ENCODE measurements at regions not wholly inside any gene's neighbourhood (a gene's known extent, or its start where the extent isn't known, plus 50 kb on each side); places are given as distances from the start of the nearest gene placed in this dataset.

- FAIRE-seq (no peak), DNase-seq (ENCODE audit: insufficient read length, low spot score) (no peak)
These were observed 92.5 kb upstream of the MLIP start for GRCh38 chr6:54018722-54019121.

GRCh38 chr6:54019860-54020259, 91.4 kb upstream of the MLIP start:
- FAIRE-seq: no peak
- no peak for DNase-seq (ENCODE audit: insufficient read length, low spot score)
- TF ChIP-seq SPI1 (IDR thresholded peaks at IDR 0.05; ENCODE audit: low read depth, low read length) (no peak), TAF1 (IDR thresholded peaks at IDR 0.05; ENCODE audit: low read depth, low read length) (no peak), POU2F2 (IDR thresholded peaks at IDR 0.05; ENCODE audit: low read depth, low read length) (no peak), POLR2AphosphoS5 (IDR thresholded peaks at IDR 0.05; ENCODE audit: low read depth, low read length) (no peak), PAX5 (IDR thresholded peaks at IDR 0.05; ENCODE audit: insufficient read depth, low read length, severe bottlenecking) (no peak), POLR2A (IDR thresholded peaks at IDR 0.05; ENCODE audit: low read depth, low read length) (no peak)

More at GRCh38 chr6:54018722-54019121, 92.5 kb upstream of the MLIP start:
- TF ChIP-seq SPI1 (IDR thresholded peaks at IDR 0.05; ENCODE audit: low read depth, low read length) (no peak), POLR2AphosphoS5 (IDR thresholded peaks at IDR 0.05; ENCODE audit: low read depth, low read length) (no peak), TAF1 (IDR thresholded peaks at IDR 0.05; ENCODE audit: low read depth, low read length) (no peak), PAX5 (IDR thresholded peaks at IDR 0.05; ENCODE audit: insufficient read depth, low read length, severe bottlenecking) (no peak)

- no peak for DNase-seq (ENCODE audit: insufficient read length, low spot score)
- FAIRE-seq: no peak
- TF ChIP-seq POLR2A (IDR thresholded peaks at IDR 0.05; ENCODE audit: low read depth, low read length) (no peak), POLR2AphosphoS5 (IDR thresholded peaks at IDR 0.05; ENCODE audit: low read depth, low read length) (no peak)
These were observed 90.9 kb upstream of the MLIP start for GRCh38 chr6:54020334-54020733.

- no peak for FAIRE-seq
- DNase-seq (ENCODE audit: insufficient read length, low spot score): no peak
- no peak for TF ChIP-seq POLR2AphosphoS5 (IDR thresholded peaks at IDR 0.05; ENCODE audit: low read depth, low read length)
- TF ChIP-seq SPI1 (IDR thresholded peaks at IDR 0.05; ENCODE audit: low read depth, low read length): no peak
- TF ChIP-seq TAF1 (IDR thresholded peaks at IDR 0.05; ENCODE audit: low read depth, low read length): no peak
- TF ChIP-seq PAX5 (IDR thresholded peaks at IDR 0.05; ENCODE audit: insufficient read depth, low read length, severe bottlenecking): no peak
- no peak for TF ChIP-seq POLR2A (IDR thresholded peaks at IDR 0.05; ENCODE audit: low read depth, low read length)
- no peak for TF ChIP-seq POU2F2 (IDR thresholded peaks at IDR 0.05; ENCODE audit: low read depth, low read length)
These were observed 84.4 kb upstream of the MLIP start for GRCh38 chr6:54026652-54027400.

GRCh38 chr6:54028170-54028569, 83.1 kb upstream of the MLIP start:
- no peak for FAIRE-seq
- TF ChIP-seq POU2F2 (IDR thresholded peaks at IDR 0.05; ENCODE audit: low read depth, low read length): no peak
- TF ChIP-seq POLR2AphosphoS5 (IDR thresholded peaks at IDR 0.05; ENCODE audit: low read depth, low read length): no peak
- TF ChIP-seq PAX5 (IDR thresholded peaks at IDR 0.05; ENCODE audit: insufficient read depth, low read length, severe bottlenecking): no peak
- TF ChIP-seq SPI1 (IDR thresholded peaks at IDR 0.05; ENCODE audit: low read depth, low read length): no peak
- no peak for TF ChIP-seq TAF1 (IDR thresholded peaks at IDR 0.05; ENCODE audit: low read depth, low read length)
- no peak for TF ChIP-seq POLR2A (IDR thresholded peaks at IDR 0.05; ENCODE audit: low read depth, low read length)
- no peak for DNase-seq (ENCODE audit: insufficient read length, low spot score)

GRCh38 chr6:54029187-54029586, 82.1 kb upstream of the MLIP start:
- DNase-seq (ENCODE audit: insufficient read length, low spot score): no peak
- TF ChIP-seq POLR2AphosphoS5 (IDR thresholded peaks at IDR 0.05; ENCODE audit: low read depth, low read length) (no peak), TAF1 (IDR thresholded peaks at IDR 0.05; ENCODE audit: low read depth, low read length) (no peak), POU2F2 (IDR thresholded peaks at IDR 0.05; ENCODE audit: low read depth, low read length) (no peak), POLR2A (IDR thresholded peaks at IDR 0.05; ENCODE audit: low read depth, low read length) (no peak), SPI1 (IDR thresholded peaks at IDR 0.05; ENCODE audit: low read depth, low read length) (no peak)
- FAIRE-seq: no peak

GRCh38 chr6:54031169-54031568, 80.1 kb upstream of the MLIP start:
- no peak for TF ChIP-seq POLR2AphosphoS5 (IDR thresholded peaks at IDR 0.05; ENCODE audit: low read depth, low read length)
- TF ChIP-seq POU2F2 (IDR thresholded peaks at IDR 0.05; ENCODE audit: low read depth, low read length): no peak
- TF ChIP-seq TAF1 (IDR thresholded peaks at IDR 0.05; ENCODE audit: low read depth, low read length): no peak
- no peak for TF ChIP-seq POLR2A (IDR thresholded peaks at IDR 0.05; ENCODE audit: low read depth, low read length)
- TF ChIP-seq SPI1 (IDR thresholded peaks at IDR 0.05; ENCODE audit: low read depth, low read length): no peak
- TF ChIP-seq PAX5 (IDR thresholded peaks at IDR 0.05; ENCODE audit: insufficient read depth, low read length, severe bottlenecking): no peak

GRCh38 chr6:54037277-54037779, 73.9 kb upstream of the MLIP start:
- TF ChIP-seq POU2F2 (IDR thresholded peaks at IDR 0.05; ENCODE audit: low read depth, low read length) (no peak), PAX5 (IDR thresholded peaks at IDR 0.05; ENCODE audit: insufficient read depth, low read length, severe bottlenecking) (no peak), POLR2A (IDR thresholded peaks at IDR 0.05; ENCODE audit: low read depth, low read length) (no peak), SPI1 (IDR thresholded peaks at IDR 0.05; ENCODE audit: low read depth, low read length) (no peak), TAF1 (IDR thresholded peaks at IDR 0.05; ENCODE audit: low read depth, low read length) (no peak), POLR2AphosphoS5 (IDR thresholded peaks at IDR 0.05; ENCODE audit: low read depth, low read length) (no peak)
- FAIRE-seq: no peak
- no peak for DNase-seq (ENCODE audit: insufficient read length, low spot score)

More at GRCh38 chr6:54031169-54031568, 80.1 kb upstream of the MLIP start:
- no peak for DNase-seq (ENCODE audit: insufficient read length, low spot score)
- no peak for FAIRE-seq

GRCh38 chr6:54040545-54040944, 70.7 kb upstream of the MLIP start:
- TF ChIP-seq PAX5 (IDR thresholded peaks at IDR 0.05; ENCODE audit: insufficient read depth, low read length, severe bottlenecking): no peak
- no peak for TF ChIP-seq POLR2A (IDR thresholded peaks at IDR 0.05; ENCODE audit: low read depth, low read length)
- no peak for TF ChIP-seq SPI1 (IDR thresholded peaks at IDR 0.05; ENCODE audit: low read depth, low read length)
- TF ChIP-seq POU2F2 (IDR thresholded peaks at IDR 0.05; ENCODE audit: low read depth, low read length): no peak
- TF ChIP-seq TAF1 (IDR thresholded peaks at IDR 0.05; ENCODE audit: low read depth, low read length): no peak
- TF ChIP-seq POLR2AphosphoS5 (IDR thresholded peaks at IDR 0.05; ENCODE audit: low read depth, low read length): no peak
- FAIRE-seq: peak; percentile 40
- DNase-seq (ENCODE audit: insufficient read length, low spot score): no peak

- TF ChIP-seq POLR2A (IDR thresholded peaks at IDR 0.05; ENCODE audit: low read depth, low read length) (no peak), POU2F2 (IDR thresholded peaks at IDR 0.05; ENCODE audit: low read depth, low read length) (no peak), POLR2AphosphoS5 (IDR thresholded peaks at IDR 0.05; ENCODE audit: low read depth, low read length) (no peak), PAX5 (IDR thresholded peaks at IDR 0.05; ENCODE audit: insufficient read depth, low read length, severe bottlenecking) (no peak), SPI1 (IDR thresholded peaks at IDR 0.05; ENCODE audit: low read depth, low read length) (no peak), TAF1 (IDR thresholded peaks at IDR 0.05; ENCODE audit: low read depth, low read length) (no peak)
- no peak for DNase-seq (ENCODE audit: insufficient read length, low spot score)
- FAIRE-seq: no peak
These were observed 70.0 kb upstream of the MLIP start for GRCh38 chr6:54041239-54041638.
